ENCODE measurements at regions not wholly inside any gene's neighbourhood (a gene's known extent, or its start where the extent isn't known, plus 50 kb on each side); places are given as distances from the start of the nearest gene placed in this dataset.
"Not testable (repeated sequence)": the region's sequence is repeated elsewhere in the genome, so short reads cannot be mapped to it uniquely, and the experiment has no call there.

DNA sequence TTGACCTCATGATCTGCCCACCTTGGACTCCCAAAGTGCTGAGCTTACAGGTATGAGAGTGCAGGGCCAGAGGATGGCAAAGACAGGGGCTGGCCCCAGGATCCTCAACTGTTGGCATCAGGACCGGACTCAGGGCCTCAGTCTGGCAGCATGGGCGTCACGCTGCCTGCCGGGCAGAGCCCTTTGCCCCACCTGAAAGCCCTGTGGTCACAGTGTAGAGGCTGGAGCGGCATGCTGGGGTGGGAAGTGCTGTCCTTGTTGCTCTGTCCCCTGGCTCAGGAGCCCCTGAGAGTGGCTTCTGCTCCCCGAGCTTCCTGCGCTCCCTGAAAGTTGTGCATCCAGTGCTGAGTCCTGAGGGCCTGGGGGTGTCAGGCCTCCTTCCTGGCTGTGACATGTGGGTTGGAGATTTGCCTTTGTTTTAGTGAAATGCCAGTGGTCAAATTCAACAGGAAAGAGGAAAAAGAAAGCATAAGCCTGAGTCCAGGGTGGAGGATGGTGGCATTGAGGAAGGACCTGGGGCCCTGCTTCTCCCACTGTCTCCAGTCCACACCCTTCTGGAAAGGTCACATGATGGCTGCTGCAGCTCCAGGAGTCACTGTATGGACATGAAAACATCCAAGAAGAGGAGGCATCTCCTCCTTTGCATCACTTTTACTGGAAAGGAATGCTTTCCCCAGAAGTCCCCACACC, 147.2 kb downstream of the OR4M2 start:
- Mint-ChIP-seq H3K27ac (no peak overlapping the region), H3K9me3 (no peaks in the 10 kb centered on the region), H3K4me3 (no peak overlapping the region), H3K4me1 (peaks cover 3% of the 10 kb centered on the region), H3K36me3 (ENCODE audit: low read depth) (no peaks in the 10 kb centered on the region), H3K27me3 (peaks cover 3% of the 10 kb centered on the region)
- ATAC-seq (replicated peaks) = no peak

- H3K4me3 Mint-ChIP-seq = no peak overlapping the region
- ATAC-seq (replicated peaks) = no peak
- no peaks in the 10 kb centered on the region for H3K9me3 Mint-ChIP-seq
- H3K36me3 Mint-ChIP-seq (ENCODE audit: low read depth) = no peaks in the 10 kb centered on the region
- H3K27me3 Mint-ChIP-seq = peaks cover 3% of the 10 kb centered on the region
- no peaks in the 10 kb centered on the region for H3K4me1 Mint-ChIP-seq
- H3K27ac Mint-ChIP-seq = no peak overlapping the region
These were observed 147.9 kb downstream of the OR4M2 start for GRCh38 chr15:22228101-22228762.

- Mint-ChIP-seq H3K9me3 (no peaks in the 10 kb centered on the region), H3K36me3 (ENCODE audit: low read depth) (no peaks in the 10 kb centered on the region), H3K4me1 (no peaks in the 10 kb centered on the region), H3K4me3 (no peak overlapping the region), H3K27ac (no peak overlapping the region), H3K27me3 (no peaks in the 10 kb centered on the region)
- ATAC-seq (replicated peaks) = no peak
These were observed 149.9 kb downstream of the OR4M2 start for GRCh38 chr15:22229990-22230819.

GRCh38 chr15:22231603-22232002, 151.3 kb downstream of the OR4M2 start:
- Mint-ChIP-seq H3K36me3 (ENCODE audit: low read depth) (no peaks in the 10 kb centered on the region), H3K27ac (no peak overlapping the region), H3K9me3 (no peaks in the 10 kb centered on the region), H3K27me3 (no peaks in the 10 kb centered on the region), H3K4me1 (no peaks in the 10 kb centered on the region), H3K4me3 (no peak overlapping the region)
- ATAC-seq (replicated peaks) = no peak

DNA sequence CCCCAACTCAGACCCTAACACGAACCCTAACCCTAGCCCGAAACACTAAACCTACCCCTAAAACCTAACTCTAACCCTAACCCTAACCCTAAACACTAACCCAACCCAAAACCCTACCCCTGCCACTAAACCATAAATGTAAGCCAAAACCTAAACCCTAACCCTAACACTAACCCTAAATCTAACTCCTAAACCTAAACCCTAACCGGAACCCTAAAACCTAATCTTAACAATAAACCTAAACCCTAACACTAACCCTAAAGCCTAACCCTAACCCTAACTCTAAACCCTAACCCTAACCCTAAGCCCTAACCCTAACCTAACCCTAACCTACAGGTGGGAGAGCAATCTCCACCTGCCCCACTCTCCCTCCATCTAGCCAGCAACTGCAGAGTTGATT, 152.3 kb downstream of the OR4M2 start:
- H3K4me1 Mint-ChIP-seq = no peaks in the 10 kb centered on the region
- no peaks in the 10 kb centered on the region for H3K9me3 Mint-ChIP-seq
- H3K27me3 Mint-ChIP-seq = no peaks in the 10 kb centered on the region
- H3K36me3 Mint-ChIP-seq (ENCODE audit: low read depth) = no peaks in the 10 kb centered on the region
- H3K27ac Mint-ChIP-seq = no peak overlapping the region
- no peak overlapping the region for H3K4me3 Mint-ChIP-seq
- ATAC-seq (replicated peaks) = no peak

DNA sequence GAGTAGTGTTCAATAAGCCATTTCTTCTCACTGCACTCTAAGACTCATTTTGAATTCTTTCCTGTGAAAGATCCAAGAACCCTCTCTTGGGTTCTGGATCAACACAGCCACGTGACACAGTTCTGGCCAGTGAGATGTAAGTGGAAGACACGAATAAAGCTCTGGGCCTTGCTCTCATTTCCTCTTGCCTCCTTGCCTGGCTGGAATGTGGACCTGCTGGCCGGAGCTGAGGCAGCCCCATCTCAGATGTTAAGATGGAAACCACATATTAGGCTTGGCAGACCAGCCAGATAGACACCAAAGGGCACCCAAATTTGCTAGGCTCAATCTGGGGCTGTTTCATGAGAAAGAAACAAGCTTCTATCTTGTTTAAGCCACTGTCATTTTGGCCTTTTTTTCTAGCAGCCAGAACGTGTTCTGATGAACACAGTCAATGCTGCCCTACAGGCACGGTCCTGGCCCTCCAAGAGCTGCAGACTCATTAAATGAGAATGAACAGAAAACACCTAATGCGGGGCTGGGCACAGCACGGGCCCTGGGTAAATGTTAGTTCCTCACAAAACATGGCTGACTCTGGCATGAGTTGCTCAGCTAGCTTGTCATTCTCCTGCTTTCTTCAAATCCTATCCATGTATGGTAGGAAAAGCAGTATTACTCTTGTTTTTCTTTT, 155.1 kb downstream of the OR4M2 start:
- H3K4me1 Mint-ChIP-seq; H3K4me3 Mint-ChIP-seq; H3K27ac Mint-ChIP-seq; ATAC-seq (replicated peaks); H3K36me3 Mint-ChIP-seq (ENCODE audit: low read depth); H3K9me3 Mint-ChIP-seq; H3K27me3 Mint-ChIP-seq: not testable (repeated sequence)

GRCh38 chr15:22236469-22236868, 156.1 kb downstream of the OR4M2 start:
- Mint-ChIP-seq H3K36me3 (ENCODE audit: low read depth) (no peaks in the 10 kb centered on the region), H3K27ac (no peak overlapping the region), H3K9me3 (no peaks in the 10 kb centered on the region), H3K4me3 (no peak overlapping the region), H3K27me3 (no peaks in the 10 kb centered on the region), H3K4me1 (no peaks in the 10 kb centered on the region)
- ATAC-seq (replicated peaks) = no peak

DNA sequence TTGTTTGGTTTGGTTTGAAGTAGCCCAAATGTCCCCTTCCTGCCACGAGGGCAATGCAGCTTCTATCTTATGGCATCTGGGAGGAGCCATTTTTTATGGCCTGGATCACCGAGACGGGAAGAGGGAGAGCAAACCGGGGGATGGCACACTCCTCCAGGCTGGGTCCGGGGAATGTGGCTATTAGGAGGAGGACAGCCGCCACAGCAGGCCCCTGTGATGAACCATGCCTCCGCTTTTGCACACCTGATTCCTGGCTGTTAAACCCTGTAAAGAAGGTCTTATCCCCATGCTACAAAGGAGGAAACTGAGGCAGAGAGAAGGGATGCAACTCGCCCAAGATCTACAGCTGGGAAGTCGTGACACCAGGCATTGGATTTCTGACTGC, 157.6 kb downstream of the OR4M2 start:
- no peaks in the 10 kb centered on the region for H3K36me3 Mint-ChIP-seq (ENCODE audit: low read depth)
- H3K9me3 Mint-ChIP-seq = no peaks in the 10 kb centered on the region
- no peaks in the 10 kb centered on the region for H3K4me1 Mint-ChIP-seq
- H3K27ac Mint-ChIP-seq = no peak overlapping the region
- no peak for ATAC-seq (replicated peaks)
- no peaks in the 10 kb centered on the region for H3K27me3 Mint-ChIP-seq
- no peak overlapping the region for H3K4me3 Mint-ChIP-seq

GRCh38 chr15:22238276-22238958, 158.1 kb downstream of the OR4M2 start:
- ATAC-seq (replicated peaks); H3K4me1 Mint-ChIP-seq; H3K27me3 Mint-ChIP-seq; H3K36me3 Mint-ChIP-seq (ENCODE audit: low read depth); H3K9me3 Mint-ChIP-seq; H3K4me3 Mint-ChIP-seq; H3K27ac Mint-ChIP-seq: not testable (repeated sequence)

- ATAC-seq (replicated peaks) = peak; percentile 87
- H3K36me3 Mint-ChIP-seq (ENCODE audit: low read depth); H3K4me1 Mint-ChIP-seq; H3K4me3 Mint-ChIP-seq; H3K27ac Mint-ChIP-seq; H3K9me3 Mint-ChIP-seq; H3K27me3 Mint-ChIP-seq: not testable (repeated sequence)
These were observed 158.9 kb downstream of the OR4M2 start for GRCh38 chr15:22238959-22239805.

DNA sequence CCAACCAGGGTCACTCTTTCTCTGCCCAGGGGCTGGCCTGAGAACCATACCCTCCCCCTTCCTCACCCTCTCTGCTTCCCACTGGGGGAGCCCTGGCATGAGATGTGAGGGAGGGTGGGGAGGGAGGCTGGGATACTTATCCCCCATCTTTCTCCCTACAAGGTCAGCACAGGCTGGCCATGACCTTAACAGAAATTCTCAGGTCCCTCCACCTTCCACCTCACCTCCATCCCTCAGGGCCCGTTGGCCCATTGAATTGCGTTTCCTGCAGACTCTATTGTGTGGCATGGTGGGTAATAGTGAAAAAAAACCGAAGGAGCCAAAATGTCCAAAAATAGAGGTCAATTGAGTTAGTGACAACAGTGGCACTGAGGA, 159.5 kb downstream of the OR4M2 start:
- H3K4me1 Mint-ChIP-seq = no peaks in the 10 kb centered on the region
- peaks cover 4% of the 10 kb centered on the region for H3K27me3 Mint-ChIP-seq
- no peaks in the 10 kb centered on the region for H3K9me3 Mint-ChIP-seq
- no peaks in the 10 kb centered on the region for H3K36me3 Mint-ChIP-seq (ENCODE audit: low read depth)
- H3K27ac Mint-ChIP-seq = no peak overlapping the region
- ATAC-seq (replicated peaks) = no peak
- H3K4me3 Mint-ChIP-seq = no peak overlapping the region

DNA sequence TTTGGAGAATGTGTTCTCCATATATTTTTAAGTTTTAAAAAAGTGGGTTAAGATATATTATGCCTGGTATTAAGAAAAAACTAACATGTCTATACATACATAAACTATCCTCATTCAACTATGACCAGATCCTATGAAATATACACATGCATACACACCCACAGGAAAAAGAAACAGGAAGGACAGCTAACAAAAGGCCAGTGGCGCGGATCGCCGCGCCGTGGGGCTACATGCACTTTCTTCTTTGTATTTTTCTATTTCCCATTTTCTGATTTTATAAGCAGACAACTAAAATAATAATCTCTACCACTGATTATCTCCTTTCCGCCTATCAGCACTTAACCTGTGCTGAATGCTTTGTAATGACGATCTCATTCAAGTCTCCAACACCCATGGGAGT, 160.1 kb downstream of the OR4M2 start:
- Mint-ChIP-seq H3K4me3 (no peak overlapping the region), H3K27me3 (peaks cover 4% of the 10 kb centered on the region), H3K36me3 (ENCODE audit: low read depth) (no peaks in the 10 kb centered on the region), H3K4me1 (no peaks in the 10 kb centered on the region), H3K27ac (no peak overlapping the region), H3K9me3 (no peaks in the 10 kb centered on the region)
- no peak for ATAC-seq (replicated peaks)

GRCh38 chr15:22240986-22241385, 160.7 kb downstream of the OR4M2 start:
- H3K4me3 Mint-ChIP-seq = no peak overlapping the region
- ATAC-seq (replicated peaks) = no peak
- no peaks in the 10 kb centered on the region for H3K9me3 Mint-ChIP-seq
- no peaks in the 10 kb centered on the region for H3K4me1 Mint-ChIP-seq
- H3K27me3 Mint-ChIP-seq = peaks cover 4% of the 10 kb centered on the region
- no peak overlapping the region for H3K27ac Mint-ChIP-seq
- no peaks in the 10 kb centered on the region for H3K36me3 Mint-ChIP-seq (ENCODE audit: low read depth)
